ENCODE measurements at regions not wholly inside any gene's neighbourhood (a gene's known extent, or its start where the extent isn't known, plus 50 kb on each side); places are given as distances from the start of the nearest gene placed in this dataset.
A peak's percentile ranks its signal among the peaks of the same experiment; 100 is the strongest.

DNA sequence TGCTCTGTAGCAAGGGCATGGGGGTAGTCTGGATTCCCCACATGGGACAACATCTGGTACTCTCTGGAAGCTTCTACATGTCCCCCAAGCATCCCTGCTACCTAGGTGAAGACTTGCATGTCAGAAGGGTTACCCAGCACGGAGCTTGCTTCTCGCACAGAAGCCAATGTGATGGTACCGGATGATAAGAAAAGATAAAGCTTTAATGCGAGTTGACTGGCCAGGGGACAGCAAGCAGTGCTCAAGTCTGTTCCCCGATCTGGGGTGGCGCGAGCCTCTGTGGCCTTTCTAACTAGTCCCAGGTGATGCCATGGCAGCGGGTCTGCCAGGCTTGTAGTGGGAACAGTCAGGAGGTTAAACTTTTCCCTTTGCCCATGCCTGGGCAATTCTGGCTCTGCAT is 70.0 kb upstream of the TIAM2 start:
- Histone ChIP-seq H3K4me1 (no peaks in the 10 kb centered on the region), H3K27ac (no peak overlapping the region), H3K36me3 (no peaks in the 10 kb centered on the region), H3K4me3 (no peak overlapping the region), H3K27me3 (no peaks in the 10 kb centered on the region), H3K9me3 (no peaks in the 10 kb centered on the region)
- ATAC-seq (ENCODE audit: low FRiP score in 2 of 2) = no peak
- 92 to 94% methylated on average over 8 of the region's 8 CpGs for WGBS, 2 donors
- DNase-seq = peak in 1 of 2 donors; percentile 19
- TF ChIP-seq, protein P1, sequence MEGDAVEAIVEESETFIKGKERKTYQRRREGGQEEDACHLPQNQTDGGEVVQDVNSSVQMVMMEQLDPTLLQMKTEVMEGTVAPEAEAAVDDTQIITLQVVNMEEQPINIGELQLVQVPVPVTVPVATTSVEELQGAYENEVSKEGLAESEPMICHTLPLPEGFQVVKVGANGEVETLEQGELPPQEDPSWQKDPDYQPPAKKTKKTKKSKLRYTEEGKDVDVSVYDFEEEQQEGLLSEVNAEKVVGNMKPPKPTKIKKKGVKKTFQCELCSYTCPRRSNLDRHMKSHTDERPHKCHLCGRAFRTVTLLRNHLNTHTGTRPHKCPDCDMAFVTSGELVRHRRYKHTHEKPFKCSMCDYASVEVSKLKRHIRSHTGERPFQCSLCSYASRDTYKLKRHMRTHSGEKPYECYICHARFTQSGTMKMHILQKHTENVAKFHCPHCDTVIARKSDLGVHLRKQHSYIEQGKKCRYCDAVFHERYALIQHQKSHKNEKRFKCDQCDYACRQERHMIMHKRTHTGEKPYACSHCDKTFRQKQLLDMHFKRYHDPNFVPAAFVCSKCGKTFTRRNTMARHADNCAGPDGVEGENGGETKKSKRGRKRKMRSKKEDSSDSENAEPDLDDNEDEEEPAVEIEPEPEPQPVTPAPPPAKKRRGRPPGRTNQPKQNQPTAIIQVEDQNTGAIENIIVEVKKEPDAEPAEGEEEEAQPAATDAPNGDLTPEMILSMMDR (IDR thresholded peaks at IDR 0.05) = no peak
- TF ChIP-seq EP300 (IDR thresholded peaks at IDR 0.05) (no peak), POLR2AphosphoS5 (IDR thresholded peaks at IDR 0.05) (no peak), POLR2A (IDR thresholded peaks at IDR 0.05) (no peak)

DNA sequence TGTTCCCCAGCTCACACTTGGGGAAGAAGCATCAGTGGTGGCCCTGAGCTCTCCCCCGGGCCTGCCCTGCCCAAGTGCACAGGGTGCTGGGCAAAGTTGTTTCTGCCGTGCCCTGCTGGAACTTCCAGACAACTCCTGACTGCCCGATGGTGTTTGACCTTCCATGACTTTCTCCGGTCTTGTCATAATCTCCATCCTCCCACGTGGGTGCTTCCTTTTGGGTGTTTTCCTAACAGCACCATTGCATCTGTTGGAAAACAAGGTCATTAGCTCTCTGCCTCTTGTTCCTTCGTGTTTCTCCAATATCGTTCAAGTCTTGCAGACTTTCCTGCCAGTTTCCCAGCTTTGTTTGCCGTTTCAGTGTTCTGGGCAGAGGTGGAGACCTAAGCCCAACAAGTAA is 68.7 kb upstream of the TIAM2 start:
- ATAC-seq (ENCODE audit: low FRiP score in 2 of 2) (no peak), DNase-seq (peak in 1 of 2 donors; percentile 17)
- no peaks in the 10 kb centered on the region for H3K9me3 ChIP-seq
- no peaks in the 10 kb centered on the region for H3K4me1 ChIP-seq
- H3K4me3 ChIP-seq = no peak overlapping the region
- no peaks in the 10 kb centered on the region for H3K27me3 ChIP-seq
- no peaks in the 10 kb centered on the region for H3K36me3 ChIP-seq
- no peak overlapping the region for H3K27ac ChIP-seq
- WGBS, 2 donors = 73 to 79% methylated on average over 8 of the region's 8 CpGs
- no peak for TF ChIP-seq POLR2A (IDR thresholded peaks at IDR 0.05)
- no peak for TF ChIP-seq POLR2AphosphoS5 (IDR thresholded peaks at IDR 0.05)
- TF ChIP-seq, protein P1 (IDR thresholded peaks at IDR 0.05) = no peak
- TF ChIP-seq EP300 (IDR thresholded peaks at IDR 0.05) = no peak

DNA sequence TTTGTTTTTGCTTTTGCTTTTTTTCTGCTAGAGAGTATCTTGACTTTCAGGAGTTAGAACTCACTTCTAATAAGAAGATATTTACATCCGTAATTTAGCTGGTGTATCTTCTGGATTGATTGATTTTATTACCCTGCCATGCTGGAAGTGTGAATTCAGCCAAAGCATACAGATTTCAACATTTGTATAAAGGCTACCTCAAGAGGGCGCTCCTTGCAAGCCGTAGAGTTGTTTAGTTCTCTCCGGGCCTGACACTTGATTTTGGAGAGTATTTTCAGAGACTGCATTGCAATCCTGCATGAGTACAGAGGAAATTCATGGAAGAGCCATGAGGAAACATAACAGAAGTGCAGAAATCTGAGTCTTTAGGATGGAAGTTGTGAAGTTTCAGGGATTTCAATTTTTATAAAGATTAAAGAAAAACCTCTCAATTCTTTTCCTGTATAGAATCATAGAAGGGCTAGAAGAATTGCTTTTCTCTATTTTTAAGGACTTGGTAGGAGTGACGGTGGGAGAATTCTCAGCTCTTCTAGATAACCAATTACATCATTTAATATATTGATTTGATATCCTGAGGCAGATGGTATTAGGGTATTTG is 66.7 kb upstream of the TIAM2 start:
- Histone ChIP-seq H3K4me3 (no peak overlapping the region), H3K4me1 (no peaks in the 10 kb centered on the region), H3K27me3 (no peaks in the 10 kb centered on the region), H3K9me3 (no peaks in the 10 kb centered on the region), H3K27ac (no peak overlapping the region), H3K36me3 (no peaks in the 10 kb centered on the region)
- 17 to 18% methylated on average over 5 of the region's 5 CpGs for WGBS, 2 donors
- peak in 1 of 2 donors; percentile 77 for ATAC-seq (ENCODE audit: low FRiP score in 2 of 2)
- DNase-seq = peak in 1 of 2 donors; percentile 43
- TF ChIP-seq, protein P1 (IDR thresholded peaks at IDR 0.05) = peak; percentile 34 to 69 (median 52)
- TF ChIP-seq EP300 (IDR thresholded peaks at IDR 0.05) = no peak
- TF ChIP-seq POLR2AphosphoS5 (IDR thresholded peaks at IDR 0.05) = no peak
- TF ChIP-seq POLR2A (IDR thresholded peaks at IDR 0.05) = no peak

DNA sequence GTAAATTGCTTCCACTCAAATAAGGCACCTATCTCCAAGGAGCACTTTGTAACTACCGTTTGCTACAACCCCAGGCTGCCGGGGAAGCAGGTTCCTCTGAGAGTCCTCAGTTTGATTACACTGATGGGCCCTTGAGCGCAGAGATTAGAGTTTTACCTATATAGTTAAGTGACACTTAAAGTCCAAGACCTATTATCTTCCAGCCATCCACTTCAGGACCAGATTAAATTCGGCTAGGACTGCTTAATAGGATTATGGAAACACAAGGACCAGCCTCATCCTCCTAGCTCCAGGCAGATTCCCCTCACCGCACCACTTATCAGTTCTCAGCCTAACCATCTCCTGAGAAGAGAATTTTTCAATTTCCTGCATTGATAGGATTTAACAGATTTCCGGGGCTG is 64.7 kb upstream of the TIAM2 start:
- 88 to 95% methylated on average over 5 to 6 of the region's 6 CpGs for WGBS, 2 donors
- Histone ChIP-seq H3K4me3 (no peak overlapping the region), H3K27ac (no peak overlapping the region), H3K36me3 (no peaks in the 10 kb centered on the region), H3K27me3 (no peaks in the 10 kb centered on the region), H3K4me1 (no peaks in the 10 kb centered on the region), H3K9me3 (no peaks in the 10 kb centered on the region)
- ATAC-seq (ENCODE audit: low FRiP score in 2 of 2) (no peak), DNase-seq (no peak)
- no peak for TF ChIP-seq POLR2A (IDR thresholded peaks at IDR 0.05)
- TF ChIP-seq, protein P1 (IDR thresholded peaks at IDR 0.05) = no peak
- TF ChIP-seq POLR2AphosphoS5 (IDR thresholded peaks at IDR 0.05) = no peak
- no peak for TF ChIP-seq EP300 (IDR thresholded peaks at IDR 0.05)

Data from upper lobe of left lung (tissue), 6 donors.